ENCODE measurements at regions not wholly inside any gene's neighbourhood (a gene's known extent, or its start where the extent isn't known, plus 50 kb on each side); places are given as distances from the start of the nearest gene placed in this dataset.

DNA sequence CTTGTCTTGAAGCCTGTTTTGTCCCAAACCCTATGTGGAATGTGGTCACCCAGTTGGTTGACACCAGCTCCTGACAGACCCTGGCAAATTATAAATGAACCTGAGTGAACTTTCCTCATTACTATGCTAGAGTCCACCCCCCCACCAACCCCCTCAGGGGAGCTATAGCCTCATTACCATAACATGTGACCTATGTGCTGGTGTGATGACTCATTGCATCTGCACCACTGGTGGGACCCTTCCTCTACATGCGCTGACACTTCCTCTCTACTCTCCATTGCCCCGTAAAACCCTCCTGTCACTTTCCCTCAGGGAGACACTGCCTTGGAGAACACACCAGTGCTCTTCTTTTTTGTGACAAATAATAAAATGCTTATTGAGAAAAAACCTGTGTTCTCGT is 105.0 kb upstream of the SESN3 start:
- H3K27ac ChIP-seq: no peak overlapping the region
- TF ChIP-seq ZFX (IDR thresholded peaks at IDR 0.05): no peak
- TF ChIP-seq, protein P1, sequence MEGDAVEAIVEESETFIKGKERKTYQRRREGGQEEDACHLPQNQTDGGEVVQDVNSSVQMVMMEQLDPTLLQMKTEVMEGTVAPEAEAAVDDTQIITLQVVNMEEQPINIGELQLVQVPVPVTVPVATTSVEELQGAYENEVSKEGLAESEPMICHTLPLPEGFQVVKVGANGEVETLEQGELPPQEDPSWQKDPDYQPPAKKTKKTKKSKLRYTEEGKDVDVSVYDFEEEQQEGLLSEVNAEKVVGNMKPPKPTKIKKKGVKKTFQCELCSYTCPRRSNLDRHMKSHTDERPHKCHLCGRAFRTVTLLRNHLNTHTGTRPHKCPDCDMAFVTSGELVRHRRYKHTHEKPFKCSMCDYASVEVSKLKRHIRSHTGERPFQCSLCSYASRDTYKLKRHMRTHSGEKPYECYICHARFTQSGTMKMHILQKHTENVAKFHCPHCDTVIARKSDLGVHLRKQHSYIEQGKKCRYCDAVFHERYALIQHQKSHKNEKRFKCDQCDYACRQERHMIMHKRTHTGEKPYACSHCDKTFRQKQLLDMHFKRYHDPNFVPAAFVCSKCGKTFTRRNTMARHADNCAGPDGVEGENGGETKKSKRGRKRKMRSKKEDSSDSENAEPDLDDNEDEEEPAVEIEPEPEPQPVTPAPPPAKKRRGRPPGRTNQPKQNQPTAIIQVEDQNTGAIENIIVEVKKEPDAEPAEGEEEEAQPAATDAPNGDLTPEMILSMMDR (conservative IDR thresholded peaks at IDR 0.05): no peak

DNA sequence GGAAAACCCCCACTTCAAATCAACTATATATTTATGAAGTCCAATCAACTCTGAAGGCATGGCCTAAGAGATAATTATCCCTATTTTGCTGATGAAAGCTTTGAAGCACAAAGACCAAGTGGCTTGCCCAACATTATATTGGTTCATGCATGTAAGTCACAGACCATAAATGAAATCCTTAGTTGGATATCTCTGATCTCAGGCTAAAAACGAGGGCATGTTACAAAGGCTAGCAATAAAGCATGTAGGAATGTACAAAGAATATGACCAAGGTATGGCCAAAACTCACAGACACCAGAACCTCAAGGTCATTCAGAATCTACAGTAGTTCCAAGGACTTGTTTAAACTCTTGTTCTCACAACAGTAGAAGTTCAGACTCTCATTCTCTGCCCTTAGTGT is 100.2 kb upstream of the SESN3 start:
- no peak overlapping the region for H3K27ac ChIP-seq
- TF ChIP-seq, protein P1 (conservative IDR thresholded peaks at IDR 0.05): no peak
- no peak for TF ChIP-seq ZFX (IDR thresholded peaks at IDR 0.05)

DNA sequence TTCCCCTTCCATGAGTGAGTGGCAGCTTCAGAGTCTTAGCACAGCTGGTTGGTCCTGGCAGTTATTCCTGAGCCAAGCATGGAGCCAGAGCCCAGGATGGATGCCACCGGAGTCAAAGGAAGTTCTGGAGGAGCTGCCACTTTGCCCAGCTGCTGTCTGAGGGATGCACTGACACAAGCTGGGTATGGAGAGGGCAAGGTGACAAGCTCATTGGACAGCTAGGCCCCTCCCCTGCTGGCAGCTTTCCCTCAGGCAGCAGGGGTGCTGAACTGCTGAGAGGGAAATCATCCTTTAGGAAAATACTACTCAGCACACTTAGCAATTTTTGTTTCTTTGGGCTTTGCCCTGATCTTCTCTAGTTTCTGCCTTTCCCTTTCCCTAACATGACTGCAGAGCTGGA is 99.3 kb upstream of the SESN3 start:
- TF ChIP-seq ZFX (IDR thresholded peaks at IDR 0.05): no peak
- TF ChIP-seq, protein P1 (conservative IDR thresholded peaks at IDR 0.05): no peak

DNA sequence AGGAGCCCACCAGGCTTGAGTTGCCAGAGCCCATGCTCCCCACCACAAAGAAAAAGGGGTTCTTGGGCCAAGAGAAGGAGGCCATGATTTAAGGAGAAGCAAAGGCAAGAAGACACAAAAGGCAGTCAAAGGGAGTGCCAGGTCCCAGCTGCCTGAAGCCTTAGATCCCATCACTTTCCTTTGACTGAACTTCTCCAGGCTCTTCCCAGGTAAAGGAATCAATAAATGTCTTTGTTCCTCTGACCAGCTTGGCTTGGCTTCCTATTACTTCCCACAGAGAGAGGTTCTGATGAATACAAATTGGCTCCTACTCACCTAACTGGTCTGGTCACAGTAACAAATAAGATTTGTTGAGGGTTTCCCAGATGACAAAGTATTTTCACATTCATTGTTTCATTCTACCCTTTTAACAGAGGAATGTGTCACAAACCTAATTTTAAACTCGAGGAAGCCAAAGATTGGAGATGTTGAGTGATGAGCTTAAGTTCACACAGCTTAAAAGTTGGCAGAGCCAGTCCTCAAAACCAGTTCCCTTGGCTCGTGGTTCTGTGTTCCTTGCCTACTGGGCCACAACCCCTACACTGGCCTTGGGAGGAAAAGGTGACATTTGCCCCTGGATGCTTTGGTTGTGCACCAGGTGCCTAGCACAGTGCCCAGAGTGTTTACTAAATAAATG is 96.4 kb upstream of the SESN3 start:
- TF ChIP-seq ZFX (IDR thresholded peaks at IDR 0.05): no peak
- TF ChIP-seq, protein P1 (conservative IDR thresholded peaks at IDR 0.05): no peak
- no peak overlapping the region; the same call in 1 of the 2 replicates for H3K27ac ChIP-seq

More for the DNA sequence above, 99.3 kb upstream of the SESN3 start:
- no peak overlapping the region for H3K27ac ChIP-seq

DNA sequence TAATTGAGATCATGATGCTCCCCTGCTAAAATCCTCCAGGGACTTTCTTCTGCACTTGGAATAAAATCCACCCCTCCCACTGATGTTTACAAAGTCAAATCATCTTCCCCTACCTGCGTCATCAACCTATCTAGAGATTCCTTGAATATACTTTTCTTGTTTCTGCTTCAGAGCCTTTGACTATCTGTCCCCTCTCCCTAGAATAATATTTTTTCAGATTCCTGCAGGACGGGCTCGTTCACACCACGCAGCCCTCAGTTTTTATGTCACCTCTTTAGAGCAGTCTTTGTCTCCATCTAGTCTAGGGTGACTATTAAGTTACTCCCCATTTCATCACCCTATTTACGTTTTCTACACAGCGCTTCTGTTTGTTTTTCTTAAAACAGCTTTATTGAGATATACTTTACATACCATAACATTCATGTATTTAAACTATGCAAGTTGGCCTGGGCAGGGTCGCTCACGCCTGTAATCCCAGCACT is 94.8 kb upstream of the SESN3 start:
- TF ChIP-seq, protein P1 (conservative IDR thresholded peaks at IDR 0.05): no peak
- no peak for TF ChIP-seq ZFX (IDR thresholded peaks at IDR 0.05)

DNA sequence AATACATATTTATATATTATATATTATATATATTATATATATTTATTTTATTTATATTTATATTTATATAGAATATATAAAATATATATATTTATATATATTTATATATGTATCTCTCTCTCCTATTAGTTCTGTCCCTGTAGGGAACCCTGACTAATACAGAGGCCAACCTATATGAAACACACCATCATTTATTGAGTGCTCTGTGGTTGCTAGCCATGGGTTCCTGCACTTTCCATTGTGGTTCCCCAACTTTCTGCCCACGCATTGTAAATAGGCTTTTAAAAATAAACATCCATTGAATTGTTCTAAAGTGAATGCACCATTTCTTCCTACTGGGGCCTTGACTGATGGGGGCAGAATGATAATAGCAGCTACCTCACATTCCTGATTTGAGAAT is 93.8 kb upstream of the SESN3 start:
- TF ChIP-seq, protein P1 (conservative IDR thresholded peaks at IDR 0.05): no peak
- TF ChIP-seq ZFX (IDR thresholded peaks at IDR 0.05): no peak
- H3K27ac ChIP-seq: no peak overlapping the region

More for the DNA sequence above, 94.8 kb upstream of the SESN3 start:
- no peak overlapping the region for H3K27ac ChIP-seq

DNA sequence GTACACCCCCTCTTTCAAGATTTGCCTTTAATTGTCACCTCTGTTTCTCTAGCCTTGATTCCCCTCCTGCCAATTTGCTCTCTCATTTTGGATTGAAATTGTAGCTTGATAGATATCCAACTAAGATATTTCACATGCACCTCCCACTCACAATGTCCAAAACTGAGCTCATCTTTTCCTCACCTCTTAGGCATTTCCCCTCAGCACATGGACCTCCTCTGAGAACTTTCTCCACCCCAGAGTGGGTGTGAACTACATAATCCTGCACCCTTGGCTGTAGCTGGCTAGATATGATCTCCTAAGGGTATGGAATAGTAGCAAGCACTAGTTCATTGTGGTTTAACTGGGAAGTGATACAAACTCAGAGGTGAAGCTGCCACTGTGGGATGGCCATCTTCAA is 91.5 kb upstream of the SESN3 start:
- no peak overlapping the region for H3K27ac ChIP-seq
- no peak for TF ChIP-seq ZFX (IDR thresholded peaks at IDR 0.05)
- TF ChIP-seq, protein P1 (conservative IDR thresholded peaks at IDR 0.05): no peak

Measured in C4-2B (cell line).